Colonic mucosa (tissue), 4 donors: ENCODE measurements at regions not wholly inside any gene's neighbourhood (a gene's known extent, or its start where the extent isn't known, plus 50 kb on each side); places are given as distances from the start of the nearest gene placed in this dataset.

ENCODE experiments used
- DNase-seq: peaks from one replicate; pipeline ENCODE4 v3.0.0-alpha.2; 2020
- H3K27ac ChIP-seq: fragments of 200-600 bp; one replicate; pipeline ENCODE4 v1.8.0; 2021
- H3K27me3 ChIP-seq: fragments of 200-600 bp; one replicate; pipeline ENCODE4 v1.8.0; 2021
- H3K36me3 ChIP-seq: fragments of 200-600 bp; one replicate; pipeline ENCODE4 v1.8.0; 2021
- H3K4me1 ChIP-seq: fragments of 200-600 bp; one replicate; pipeline ENCODE4 v1.8.0; 2021; ENCODE audit warnings: mild to moderate bottlenecking
- H3K4me3 ChIP-seq: fragments of 200-600 bp; one replicate; pipeline ENCODE4 v1.8.0; 2021
- H3K9ac ChIP-seq, 2 donors: one replicate each; pipeline ENCODE4 v1.7.0; 2013; ENCODE audit warnings: control low read depth in 2 of 2, low read depth in 2 of 2, low read length in 2 of 2
- H3K9me3 ChIP-seq: fragments of 200-600 bp; one replicate; pipeline ENCODE4 v1.8.0; 2021
- CTCF ChIP-seq: fragments of 200-600 bp; IDR thresholded peaks from one replicate; pipeline ENCODE4 v1.8.0; 2022; ENCODE audit warnings: antibody characterized with exemption, mild to moderate bottlenecking
- intact Hi-C: fragments of 100-400 bp; cut with DNase I; formaldehyde crosslinking; loops from one replicate; pipeline ENCODE4 v1.14.1; 2022
- donor health status: healthy.
- donor health status: DM: no; HTN: no; CAD: no.
- donor health status: DM: no; HTN: no; CAD: no.

DNA sequence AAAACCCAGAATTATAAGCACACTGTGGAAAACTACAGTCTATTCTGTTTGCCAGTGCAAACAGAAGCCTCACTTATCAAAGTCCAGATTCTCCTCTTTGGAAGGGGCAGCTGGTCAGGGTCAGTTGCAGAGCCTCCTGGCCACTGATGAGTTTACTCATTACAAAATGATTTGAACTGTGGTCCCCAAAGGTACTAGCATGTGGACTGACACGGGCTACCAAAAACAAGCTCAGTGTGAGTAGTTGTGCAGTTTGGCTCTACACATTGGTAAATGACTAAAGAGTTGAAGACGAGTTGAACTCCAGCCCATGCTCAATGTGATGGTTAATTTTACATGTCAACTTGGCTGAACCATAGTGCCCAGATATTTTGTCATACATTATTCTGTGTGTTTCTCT, 221.5 kb downstream of the ZIC4 start:
- no peak overlapping the region for H3K27ac ChIP-seq
- no peaks in the 10 kb centered on the region for H3K27me3 ChIP-seq
- no peak for DNase-seq
- no peak overlapping the region for H3K4me3 ChIP-seq
- intact Hi-C loops, result no loop called here
- no peak overlapping the region for H3K9ac ChIP-seq
- H3K36me3 ChIP-seq, result no peaks in the 10 kb centered on the region
- no peaks in the 10 kb centered on the region for H3K9me3 ChIP-seq
- TF ChIP-seq CTCF, result no peak
- H3K4me1 ChIP-seq, result no peaks in the 10 kb centered on the region

GRCh38 chr3:147173257-147173656, 233.1 kb downstream of the ZIC4 start:
- intact Hi-C loops, result no loop called here
- Histone ChIP-seq H3K9me3 (no peaks in the 10 kb centered on the region), H3K27me3 (no peaks in the 10 kb centered on the region), H3K36me3 (no peaks in the 10 kb centered on the region), H3K9ac (no peak overlapping the region), H3K4me1 (no peaks in the 10 kb centered on the region), H3K27ac (no peak overlapping the region), H3K4me3 (no peak overlapping the region)
- no peak for DNase-seq
- TF ChIP-seq CTCF, result no peak

- Histone ChIP-seq H3K4me1 (no peaks in the 10 kb centered on the region), H3K36me3 (no peaks in the 10 kb centered on the region), H3K27ac (no peak overlapping the region), H3K9ac (no peak overlapping the region), H3K9me3 (no peaks in the 10 kb centered on the region), H3K4me3 (no peak overlapping the region), H3K27me3 (no peaks in the 10 kb centered on the region)
- TF ChIP-seq CTCF, result no peak
- intact Hi-C loops, result no loop called here
- no peak for DNase-seq
Measured at GRCh38 chr3:147162743-147163142, 243.6 kb downstream of the ZIC4 start.

- intact Hi-C loops, result no loop called here
- H3K4me3 ChIP-seq, result no peak overlapping the region
- no peaks in the 10 kb centered on the region for H3K27me3 ChIP-seq
- no peak for TF ChIP-seq CTCF
- H3K4me1 ChIP-seq, result no peaks in the 10 kb centered on the region
- H3K9me3 ChIP-seq, result no peaks in the 10 kb centered on the region
- H3K27ac ChIP-seq, result no peak overlapping the region
- DNase-seq, result no peak
- no peak overlapping the region for H3K9ac ChIP-seq
- H3K36me3 ChIP-seq, result no peaks in the 10 kb centered on the region
Measured at GRCh38 chr3:147161833-147162232, 244.5 kb downstream of the ZIC4 start.

DNA sequence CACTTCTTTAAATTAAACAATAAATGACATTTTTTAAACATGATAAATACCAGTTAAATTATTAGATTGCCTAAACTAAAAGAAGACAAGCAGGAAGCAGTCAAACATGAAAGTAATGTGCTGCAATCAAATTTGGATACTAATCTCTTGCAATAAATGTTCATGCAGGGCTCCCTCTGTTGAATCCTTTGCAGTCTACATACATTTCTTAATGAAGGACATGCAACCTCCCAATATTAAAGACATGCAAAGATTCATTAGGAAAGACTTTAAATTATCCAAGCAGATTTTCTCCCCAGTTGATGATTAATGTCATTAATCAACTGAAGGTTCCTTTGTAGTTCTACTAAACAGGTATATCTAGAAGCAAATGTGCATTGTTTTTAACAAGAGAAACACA, 245.4 kb downstream of the ZIC4 start:
- H3K4me3 ChIP-seq, result no peak overlapping the region
- no peak for TF ChIP-seq CTCF
- no peaks in the 10 kb centered on the region for H3K27me3 ChIP-seq
- H3K9ac ChIP-seq, result no peak overlapping the region
- H3K36me3 ChIP-seq, result no peaks in the 10 kb centered on the region
- H3K4me1 ChIP-seq, result no peaks in the 10 kb centered on the region
- no peak overlapping the region for H3K27ac ChIP-seq
- no peak for DNase-seq
- no peaks in the 10 kb centered on the region for H3K9me3 ChIP-seq
- intact Hi-C loops, result no loop called here

GRCh38 chr3:147159141-147159540, 247.2 kb downstream of the ZIC4 start:
- no peaks in the 10 kb centered on the region for H3K36me3 ChIP-seq
- H3K27ac ChIP-seq, result no peak overlapping the region
- no peak overlapping the region for H3K9ac ChIP-seq
- H3K9me3 ChIP-seq, result no peaks in the 10 kb centered on the region
- H3K27me3 ChIP-seq, result no peaks in the 10 kb centered on the region
- TF ChIP-seq CTCF, result no peak
- DNase-seq, result no peak
- H3K4me1 ChIP-seq, result no peaks in the 10 kb centered on the region
- intact Hi-C loops, result no loop called here
- no peak overlapping the region for H3K4me3 ChIP-seq
